PC-9 (cell line): ENCODE measurements at regions not wholly inside any gene's neighbourhood (a gene's known extent, or its start where the extent isn't known, plus 50 kb on each side); places are given as distances from the start of the nearest gene placed in this dataset.

Source experiments
- BruUV-seq: library from RNA; stranded (reverse); fragments of 400-500 nt; replicated peaks from 2 replicates; lab custom pipeline; 2021; lab: Mats Ljungman, UMichigan
- CTCF ChIA-PET: fragments of 300-600 bp; sonication (Branson Sonifier 250); formaldehyde crosslinking; loops from one replicate; lab custom pipeline; 2022; ENCODE audit warnings: antibody characterized with exemption; lab: Charles Lee
- POLR2A ChIA-PET: fragments of 300-600 bp; sonication (Branson Sonifier 250); formaldehyde crosslinking; loops from one replicate; lab custom pipeline; 2022; ENCODE audit warnings: antibody characterized with exemption; ENCODE audit not compliant: unreplicated experiment; lab: Charles Lee
- DNase-seq, 2 experiments: peaks; one replicate each; pipeline versions ENCODE4 v3.0.0 to v3.0.0-alpha.2; 2015 to 2022; ENCODE audit warnings: mixed read lengths in 1 of 2
- H2AFZ ChIP-seq: fragments of 200-600 bp; sonication (generic); 2 replicates; pipeline ENCODE4 v1.8.1; 2017; ENCODE audit warnings: antibody characterized with exemption
- H3F3A ChIP-seq: fragments of 200-600 bp; sonication (generic); 2 replicates; pipeline ENCODE4 v1.8.1; 2017; ENCODE audit warnings: antibody characterized with exemption, mild to moderate bottlenecking, low read depth; ENCODE audit not compliant: insufficient read depth
- H3K27ac ChIP-seq: fragments of 200-600 bp; sonication (generic); 2 replicates; pipeline ENCODE4 v1.6.1; 2016; ENCODE audit warnings: mixed run types
- H3K27me3 ChIP-seq: fragments of 200-600 bp; sonication (generic); 2 replicates; pipeline ENCODE4 v1.6.1; 2016; ENCODE audit warnings: low read depth, mixed run types; ENCODE audit not compliant: insufficient read depth
- H3K36me3 ChIP-seq: fragments of 200-600 bp; sonication (generic); 2 replicates; pipeline ENCODE4 v1.6.1; 2016; ENCODE audit warnings: low read depth, mixed run types
- H3K4me1 ChIP-seq: fragments of 200-600 bp; sonication (generic); replicated peaks from 2 replicates; pipeline ENCODE4 v1.6.1; 2016; ENCODE audit warnings: mixed run types; ENCODE audit not compliant: insufficient read depth
- H3K4me2 ChIP-seq: fragments of 200-600 bp; sonication (generic); 2 replicates; pipeline ENCODE4 v1.6.1; 2017; ENCODE audit warnings: mixed run types
- H3K4me3 ChIP-seq: fragments of 200-600 bp; sonication (generic); 2 replicates; pipeline ENCODE4 v1.6.1; 2016; ENCODE audit warnings: mixed run types
- H3K79me2 ChIP-seq: fragments of 200-600 bp; sonication (generic); 2 replicates; pipeline ENCODE4 v1.6.1; 2017; ENCODE audit warnings: low read depth, mixed run types
- H3K9me2 ChIP-seq: fragments of 200-600 bp; sonication (generic); 2 replicates; pipeline ENCODE4 v1.8.1; 2017; ENCODE audit warnings: mild to moderate bottlenecking; ENCODE audit not compliant: insufficient read depth
- H3K9me3 ChIP-seq: fragments of 200-600 bp; sonication (generic); 2 replicates; pipeline ENCODE4 v1.8.1; 2016; ENCODE audit warnings: low read depth; ENCODE audit not compliant: insufficient read depth
- H4K20me1 ChIP-seq: fragments of 200-600 bp; sonication (generic); 2 replicates; pipeline ENCODE4 v1.8.1; 2017; ENCODE audit not compliant: insufficient read depth
- CTCF ChIP-seq: fragments of 200-600 bp; sonication (generic); conservative IDR thresholded peaks from 2 replicates; pipeline ENCODE4 v1.6.1; 2017; ENCODE audit warnings: mixed run types, antibody characterized with exemption, mild to moderate bottlenecking, moderate library complexity
- EZH2 ChIP-seq: fragments of 200-600 bp; sonication (generic); IDR thresholded peaks from 2 replicates; pipeline ENCODE4 v1.8.0; 2017; ENCODE audit warnings: antibody characterized with exemption, low read depth
- intact Hi-C: fragments of 100-400 bp; cut with micrococcal nuclease; formaldehyde crosslinking; loops from one replicate; pipeline ENCODE4 v1.10.0; 2022; ENCODE audit not compliant: unreplicated experiment

GRCh38 chr11:86122773-86123172 lies 53.9 kb upstream of the PICALM start:
- no peak overlapping the region for H3K27ac ChIP-seq
- BruUV-seq: no TSS peak
- H3K4me2 ChIP-seq: no peak overlapping the region
- no peak overlapping the region for H2AFZ ChIP-seq
- no peaks in the 10 kb centered on the region for H3K9me2 ChIP-seq
- TF ChIP-seq EZH2: no peak
- TF ChIP-seq CTCF: no peak
- intact Hi-C loops: no loop called here
- H4K20me1 ChIP-seq: no peaks in the 10 kb centered on the region
- 0 out of 2 replicates have a peak, but pooled peaks cover 2% of the 10 kb centered on the region for H3F3A ChIP-seq
- no peaks in the 10 kb centered on the region for H3K27me3 ChIP-seq
- H3K79me2 ChIP-seq: no peaks in the 10 kb centered on the region
- ChIA-PET POLR2A (interaction anchor here (0.5 kb wide), 1 partner anchor 166 kb away, joined by 4 read pairs; no protein-coding TSS in a partner anchor), CTCF (no interaction called here)
- peaks cover 3% of the 10 kb centered on the region for H3K4me1 ChIP-seq
- no peak for DNase-seq
- 0 out of 2 replicates have a peak, but pooled peaks cover 4% of the 10 kb centered on the region for H3K9me3 ChIP-seq
- no peak overlapping the region for H3K4me3 ChIP-seq
- H3K36me3 ChIP-seq: no peaks in the 10 kb centered on the region

- 0 out of 2 replicates have a peak, but pooled peaks cover 4% of the 10 kb centered on the region for H3K9me3 ChIP-seq
- TF ChIP-seq CTCF: no peak
- no peak for TF ChIP-seq EZH2
- no peaks in the 10 kb centered on the region for H3K79me2 ChIP-seq
- intact Hi-C loops: no loop called here
- DNase-seq: no peak
- ChIA-PET CTCF (no interaction called here), POLR2A (no interaction called here)
- H3K27me3 ChIP-seq: no peaks in the 10 kb centered on the region
- H3K4me3 ChIP-seq: no peak overlapping the region
- no peak overlapping the region for H3K4me2 ChIP-seq
- peaks cover 7% of the 10 kb centered on the region; the same call in 1 of the 2 replicates for H3F3A ChIP-seq
- no peaks in the 10 kb centered on the region for H4K20me1 ChIP-seq
- no TSS peak for BruUV-seq
- H3K27ac ChIP-seq: no peak overlapping the region
- peaks cover 22% of the 10 kb centered on the region for H3K4me1 ChIP-seq
- H2AFZ ChIP-seq: no peak overlapping the region
- no peaks in the 10 kb centered on the region for H3K36me3 ChIP-seq
- no peaks in the 10 kb centered on the region for H3K9me2 ChIP-seq
Measured at GRCh38 chr11:86120807-86121206, 51.9 kb upstream of the PICALM start.

- no peak for DNase-seq
- H3F3A ChIP-seq: peaks cover 14% of the 10 kb centered on the region; the same call in 1 of the 2 replicates
- ChIA-PET CTCF (no interaction called here), POLR2A (no interaction called here)
- no peak overlapping the region for H2AFZ ChIP-seq
- H3K27me3 ChIP-seq: no peaks in the 10 kb centered on the region
- peaks cover 30% of the 10 kb centered on the region for H3K4me1 ChIP-seq
- 0 out of 2 replicates have a peak, but pooled peaks cover 4% of the 10 kb centered on the region for H3K9me3 ChIP-seq
- H3K27ac ChIP-seq: no peak overlapping the region
- TF ChIP-seq CTCF: no peak
- no peak for TF ChIP-seq EZH2
- no peak overlapping the region for H3K4me3 ChIP-seq
- no peaks in the 10 kb centered on the region for H3K36me3 ChIP-seq
- no TSS peak for BruUV-seq
- no peaks in the 10 kb centered on the region for H3K9me2 ChIP-seq
- intact Hi-C loops: no loop called here
- no peaks in the 10 kb centered on the region for H4K20me1 ChIP-seq
- H3K4me2 ChIP-seq: no peak overlapping the region
- H3K79me2 ChIP-seq: no peaks in the 10 kb centered on the region
Measured at GRCh38 chr11:86119906-86120305, 51.0 kb upstream of the PICALM start.
